HCT116 (cell line): ENCODE measurements at regions not wholly inside any gene's neighbourhood (a gene's known extent, or its start where the extent isn't known, plus 50 kb on each side); places are given as distances from the start of the nearest gene placed in this dataset.

Experiments
- ATAC-seq: fragments of 200-7000 bp; cut with Tn5 transposase; 2 replicates; pipeline ENCODE4 v1.9.1; 2020; ENCODE audit warnings: mild to moderate bottlenecking, moderate library complexity
- BruUV-seq: library from RNA; stranded (reverse); fragments of 400-500 nt; replicated peaks from 2 replicates; lab custom pipeline; 2021; lab: Mats Ljungman, UMichigan
- CTCF ChIA-PET: fragments of 300-600 bp; sonication (Branson Sonifier 250); formaldehyde crosslinking; loops from one replicate; lab custom pipeline; 2021; ENCODE audit warnings: antibody characterized with exemption; lab: Charles Lee
- POLR2A ChIA-PET: fragments of 300-600, 350-600 bp; sonication (Branson Sonifier 250); formaldehyde crosslinking; loops from one replicate; lab custom pipeline; 2021; ENCODE audit warnings: antibody characterized with exemption; lab: Charles Lee
- RAD21 ChIA-PET, 2 experiments: fragments of 300-600 bp; sonication (Branson Sonifier 250); formaldehyde crosslinking; loops; one replicate each; lab custom pipeline; 2023; ENCODE audit warnings: low total read pairs in 2 of 2; ENCODE audit not compliant: uncharacterized antibody in 2 of 2, unreplicated experiment in 2 of 2, low non-redundant PET in 1 of 2; lab: Charles Lee
- DNase-seq: peaks from one replicate; pipeline ENCODE4 v3.0.0-alpha.2; 2010; ENCODE audit warnings: low read depth, low spot score
- H2AFZ ChIP-seq: fragments of 200-600 bp; shearing (Covaris generic), sonication (generic); 2 replicates; pipeline ENCODE4 v1.6.1; 2017; ENCODE audit warnings: low read depth, mixed run types, mixed read lengths, antibody characterized with exemption, low read length; ENCODE audit not compliant: poor library complexity, severe bottlenecking
- H3K27ac ChIP-seq: 2 replicates; pipeline ENCODE4 v1.5.1; 2012; ENCODE audit warnings: low read depth, low read length
- H3K27me3 ChIP-seq: fragments of 200-600 bp; sonication (generic); 2 replicates; pipeline ENCODE4 v1.6.1; 2016; ENCODE audit warnings: mixed run types, low read length, mixed read lengths; ENCODE audit not compliant: insufficient read depth
- H3K36me3 ChIP-seq, 2 experiments: fragments of 200-500 bp in 1 of 2; fragments of 200-600 bp in 1 of 2; sonication (Bioruptor generic) in 1 of 2; sonication (generic) in 1 of 2; 2 replicates each; pipeline versions ENCODE4 v1.5.1 to v1.6.1; 2014 to 2016; ENCODE audit warnings: low read length in 2 of 2, inconsistent platforms in 1 of 2, mixed read lengths in 1 of 2, mixed run types in 1 of 2; ENCODE audit not compliant: insufficient read depth in 2 of 2, control insufficient read depth in 1 of 2
- H3K4me1 ChIP-seq, 2 experiments: fragments of 200-600 bp in 1 of 2; sonication (generic) in 1 of 2; 2 replicates each; pipeline versions ENCODE4 v1.5.1 to v1.6.1; 2012 to 2017; ENCODE audit warnings: low read length in 2 of 2, inconsistent platforms in 1 of 2, mild to moderate bottlenecking in 1 of 2, mixed read lengths in 1 of 2, mixed run types in 1 of 2, moderate library complexity in 1 of 2; ENCODE audit not compliant: insufficient read depth in 2 of 2, control insufficient read depth in 1 of 2
- H3K4me2 ChIP-seq: fragments of 200-600 bp; sonication (generic); 2 replicates; pipeline ENCODE4 v1.6.1; 2017; ENCODE audit warnings: mixed run types, low read length, mixed read lengths
- H3K4me3 ChIP-seq, 2 experiments: fragments of 200-600 bp in 1 of 2; sonication (generic) in 1 of 2; replicated peaks in 1 of 2; 2 replicates each; pipeline ENCODE4 v1.5.1; 2011 to 2016; ENCODE audit warnings: low read length in 2 of 2, control low read depth in 1 of 2, low read depth in 1 of 2, mild to moderate bottlenecking in 1 of 2, mixed read lengths in 1 of 2, mixed run types in 1 of 2
- H3K79me2 ChIP-seq: fragments of 200-600 bp; sonication (generic); 2 replicates; pipeline ENCODE4 v1.6.1; 2017; ENCODE audit warnings: mild to moderate bottlenecking, mixed run types, low read length, moderate library complexity, mixed read lengths; ENCODE audit not compliant: insufficient read depth
- H3K9ac ChIP-seq: fragments of 200-600 bp; sonication (generic); 2 replicates; pipeline ENCODE4 v1.6.1; 2016; ENCODE audit warnings: low read length, mixed read lengths
- H3K9me2 ChIP-seq: fragments of 200-600 bp; sonication (generic), shearing (Covaris generic); 2 replicates; pipeline ENCODE4 v1.6.1; 2017; ENCODE audit warnings: mixed run types, mild to moderate bottlenecking, moderate library complexity; ENCODE audit not compliant: insufficient read depth
- H3K9me3 ChIP-seq, 2 experiments: fragments of 200-500 bp in 1 of 2; fragments of 200-600 bp in 1 of 2; sonication (Bioruptor generic) in 1 of 2; sonication (generic) in 1 of 2; 2 replicates each; pipeline ENCODE4 v1.6.1; 2014 to 2017; ENCODE audit warnings: low read length in 2 of 2, mixed read lengths in 2 of 2, inconsistent platforms in 1 of 2, low read depth in 1 of 2, mild to moderate bottlenecking in 1 of 2, mixed run types in 1 of 2, moderate library complexity in 1 of 2; ENCODE audit not compliant: control insufficient read depth in 1 of 2, insufficient read depth in 1 of 2
- H4K20me1 ChIP-seq: fragments of 200-600 bp; sonication (generic), shearing (Covaris generic); 2 replicates; pipeline ENCODE4 v1.6.1; 2017; ENCODE audit warnings: mixed run types, mild to moderate bottlenecking, moderate library complexity; ENCODE audit not compliant: insufficient read depth
- EGR1 ChIP-seq: IDR thresholded peaks from 2 replicates; pipeline ENCODE4 v1.6.1; 2012; ENCODE audit warnings: low read depth
- JUND ChIP-seq: IDR thresholded peaks from 2 replicates; pipeline ENCODE4 v1.6.1; 2012
- POLR2A ChIP-seq: IDR thresholded peaks from 2 replicates; pipeline ENCODE4 v1.7.0; 2011; ENCODE audit warnings: borderline replicate concordance; ENCODE audit not compliant: insufficient read depth, insufficient read length; ENCODE audit errors: extremely low read depth
- POLR2AphosphoS5 ChIP-seq: IDR thresholded peaks from 2 replicates; pipeline ENCODE4 v1.6.1; 2011; ENCODE audit warnings: mild to moderate bottlenecking, low read depth, low read length, moderate library complexity
- RAD21 ChIP-seq: IDR thresholded peaks from 2 replicates; pipeline ENCODE4 v1.6.1; 2012; ENCODE audit warnings: low read depth, mild to moderate bottlenecking
- SIN3A ChIP-seq: IDR thresholded peaks from 2 replicates; pipeline ENCODE4 v1.6.1; 2012; ENCODE audit warnings: low read depth
- SRF ChIP-seq: IDR thresholded peaks from 2 replicates; pipeline ENCODE4 v1.6.1; 2012; ENCODE audit warnings: low read depth
- ZFX ChIP-seq: fragments of 450-650 bp; IDR thresholded peaks from 2 replicates; pipeline ENCODE4 v1.6.1; 2017
- intact Hi-C: fragments of 100-400 bp; cut with micrococcal nuclease; formaldehyde crosslinking; loops from 2 replicates; pipeline ENCODE4 v1.10.0; 2022
- TF ChIP-seq, protein P1 (sequence below): IDR thresholded peaks from 2 replicates; pipeline ENCODE4 v1.6.1; 2012
- TF ChIP-seq, protein P2 (sequence below): IDR thresholded peaks from 2 replicates; pipeline ENCODE4 v1.6.1; 2012; ENCODE audit warnings: low read depth

DNA sequence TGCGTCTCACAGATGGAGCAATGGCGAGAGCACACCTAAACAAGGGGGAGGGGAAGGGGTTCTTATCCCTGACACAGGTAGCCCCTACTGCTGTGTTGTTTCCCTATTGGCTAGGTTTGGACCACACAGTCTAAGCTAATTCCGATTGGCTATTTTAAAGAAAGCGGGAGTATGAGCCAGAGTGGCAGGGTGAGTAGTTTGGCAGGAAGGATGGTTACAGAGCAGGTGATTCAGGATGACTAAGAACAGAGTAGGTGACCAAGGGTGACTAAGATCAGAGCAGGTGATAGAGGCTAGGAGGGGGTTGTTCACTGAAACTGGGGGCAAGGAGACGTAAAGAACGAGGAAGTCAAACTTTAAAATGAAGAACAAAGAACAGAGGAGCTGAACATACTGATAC lies 511.8 kb downstream of the EDEM1 start (continued):
- no peak for TF ChIP-seq ZFX
- no peak for TF ChIP-seq POLR2A

DNA sequence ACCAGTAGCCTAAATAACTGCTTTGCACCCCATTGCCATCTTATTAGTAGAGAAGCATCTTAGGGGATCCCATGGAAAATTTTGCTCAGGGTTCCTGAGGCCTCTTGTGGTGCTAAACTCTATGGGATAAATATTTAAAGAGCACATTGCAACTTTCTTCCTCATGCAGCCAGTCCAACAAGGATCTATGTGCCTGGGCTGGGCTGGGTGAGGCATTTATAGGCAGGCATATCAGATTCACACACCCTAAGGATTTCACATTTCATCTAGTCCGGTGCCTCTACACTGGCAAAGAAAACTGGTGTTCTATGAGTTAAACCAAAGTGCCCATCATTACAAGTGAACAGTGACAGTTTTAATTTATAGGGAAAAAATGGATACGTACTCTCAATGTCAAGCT lies 512.3 kb downstream of the EDEM1 start:
- H3K9me2 ChIP-seq, result no peaks in the 10 kb centered on the region
- DNase-seq (peak; percentile 22), ATAC-seq (peak; percentile 48)
- H3K79me2 ChIP-seq, result peaks cover 55% of the 10 kb centered on the region
- H3K4me2 ChIP-seq, result peak overlapping the region; percentile 91
- ChIA-PET CTCF (no interaction called here), RAD21 (no interaction called here)
- no peaks in the 10 kb centered on the region for H3K9me3 ChIP-seq
- TSS peak; percentile 66 for BruUV-seq
- peak overlapping the region; percentile 90 for H3K9ac ChIP-seq
- H3K36me3 ChIP-seq, result peaks cover 0 to 12% of the 10 kb centered on the region in 2 experiments; a peak in 1 of 4 replicates
- H3K4me1 ChIP-seq, result peaks cover 32 to 85% of the 10 kb centered on the region in 2 experiments
- H3K27me3 ChIP-seq, result no peaks in the 10 kb centered on the region
- H3K27ac ChIP-seq, result peak overlapping the region; percentile 92
- peak overlapping the region; percentile 69 to 79 for H3K4me3 ChIP-seq
- TF ChIP-seq, protein P1, sequence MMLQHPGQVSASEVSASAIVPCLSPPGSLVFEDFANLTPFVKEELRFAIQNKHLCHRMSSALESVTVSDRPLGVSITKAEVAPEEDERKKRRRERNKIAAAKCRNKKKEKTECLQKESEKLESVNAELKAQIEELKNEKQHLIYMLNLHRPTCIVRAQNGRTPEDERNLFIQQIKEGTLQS, result no peak
- TF ChIP-seq, protein P2, sequence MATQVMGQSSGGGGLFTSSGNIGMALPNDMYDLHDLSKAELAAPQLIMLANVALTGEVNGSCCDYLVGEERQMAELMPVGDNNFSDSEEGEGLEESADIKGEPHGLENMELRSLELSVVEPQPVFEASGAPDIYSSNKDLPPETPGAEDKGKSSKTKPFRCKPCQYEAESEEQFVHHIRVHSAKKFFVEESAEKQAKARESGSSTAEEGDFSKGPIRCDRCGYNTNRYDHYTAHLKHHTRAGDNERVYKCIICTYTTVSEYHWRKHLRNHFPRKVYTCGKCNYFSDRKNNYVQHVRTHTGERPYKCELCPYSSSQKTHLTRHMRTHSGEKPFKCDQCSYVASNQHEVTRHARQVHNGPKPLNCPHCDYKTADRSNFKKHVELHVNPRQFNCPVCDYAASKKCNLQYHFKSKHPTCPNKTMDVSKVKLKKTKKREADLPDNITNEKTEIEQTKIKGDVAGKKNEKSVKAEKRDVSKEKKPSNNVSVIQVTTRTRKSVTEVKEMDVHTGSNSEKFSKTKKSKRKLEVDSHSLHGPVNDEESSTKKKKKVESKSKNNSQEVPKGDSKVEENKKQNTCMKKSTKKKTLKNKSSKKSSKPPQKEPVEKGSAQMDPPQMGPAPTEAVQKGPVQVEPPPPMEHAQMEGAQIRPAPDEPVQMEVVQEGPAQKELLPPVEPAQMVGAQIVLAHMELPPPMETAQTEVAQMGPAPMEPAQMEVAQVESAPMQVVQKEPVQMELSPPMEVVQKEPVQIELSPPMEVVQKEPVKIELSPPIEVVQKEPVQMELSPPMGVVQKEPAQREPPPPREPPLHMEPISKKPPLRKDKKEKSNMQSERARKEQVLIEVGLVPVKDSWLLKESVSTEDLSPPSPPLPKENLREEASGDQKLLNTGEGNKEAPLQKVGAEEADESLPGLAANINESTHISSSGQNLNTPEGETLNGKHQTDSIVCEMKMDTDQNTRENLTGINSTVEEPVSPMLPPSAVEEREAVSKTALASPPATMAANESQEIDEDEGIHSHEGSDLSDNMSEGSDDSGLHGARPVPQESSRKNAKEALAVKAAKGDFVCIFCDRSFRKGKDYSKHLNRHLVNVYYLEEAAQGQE, result no peak
- no peak for TF ChIP-seq JUND
- TF ChIP-seq SRF, result no peak
- TF ChIP-seq RAD21, result no peak
- no peak for TF ChIP-seq SIN3A
- 0 out of 2 replicates have a peak, but pooled peaks have one; percentile 8 for TF ChIP-seq EGR1
- TF ChIP-seq POLR2AphosphoS5, result peak; percentile 11
- TF ChIP-seq, all 23 proteins: peak for 2
- intact Hi-C loops, result no loop called here
- no peak overlapping the region for H2AFZ ChIP-seq
- no peaks in the 10 kb centered on the region for H4K20me1 ChIP-seq
- POLR2A ChIA-PET, result interaction anchor here (0.8 to 1.8 kb wide), 3 partner anchors 11 to 714 kb away, joined by 3 to 9 read pairs (median 3); no protein-coding TSS in a partner anchor
